Nucleus accumbens (tissue), 56 donors: ENCODE measurements at regions not wholly inside any gene's neighbourhood (a gene's known extent, or its start where the extent isn't known, plus 50 kb on each side); places are given as distances from the start of the nearest gene placed in this dataset.
"Not testable (repeated sequence)": the region's sequence is repeated elsewhere in the genome, so short reads cannot be mapped to it uniquely, and the experiment has no call there.

ENCODE experiments used
- DNase-seq, 56 donors: peaks; one replicate each; lab custom pipeline; 2025; lab: John Stamatoyannopoulos, UW

GRCh38 chr10:26621243-26621888, 76.1 kb upstream of the PDSS1 start:
- no peak for DNase-seq

- DNase-seq, result peak in 1 of 56 donors; percentile 5
Measured at GRCh38 chr10:26621889-26622711, 75.4 kb upstream of the PDSS1 start.

- DNase-seq, result no peak
Measured at GRCh38 chr10:26622891-26623290, 74.6 kb upstream of the PDSS1 start.

- no peak for DNase-seq
Measured at GRCh38 chr10:26624006-26624405, 73.5 kb upstream of the PDSS1 start.

GRCh38 chr10:26626066-26626465, 71.4 kb upstream of the PDSS1 start:
- DNase-seq, result no peak

- no peak for DNase-seq
Measured at GRCh38 chr10:26627324-26627723, 70.2 kb upstream of the PDSS1 start.

- no peak for DNase-seq
Measured at GRCh38 chr10:26628395-26628794, 69.1 kb upstream of the PDSS1 start.

- DNase-seq, result not testable (repeated sequence)
Measured at GRCh38 chr10:26632171-26632570, 65.3 kb upstream of the PDSS1 start.

- not testable (repeated sequence) for DNase-seq
Measured at GRCh38 chr10:26634111-26634510, 63.4 kb upstream of the PDSS1 start.

GRCh38 chr10:26637521-26638275, 59.8 kb upstream of the PDSS1 start:
- DNase-seq, result peak in 1 of 56 donors; percentile 2

GRCh38 chr10:26640391-26640790, 57.1 kb upstream of the PDSS1 start:
- DNase-seq, result no peak

- peak in 2 of 56 donors; percentile 12 to 13 for DNase-seq
Measured at GRCh38 chr10:26642896-26643653, 54.4 kb upstream of the PDSS1 start.

- no peak for DNase-seq
Measured at GRCh38 chr10:26647602-26648244, 49.8 kb upstream of the PDSS1 start.
